Kidney (tissue), 13 donors: ENCODE measurements at regions not wholly inside any gene's neighbourhood (a gene's known extent, or its start where the extent isn't known, plus 50 kb on each side); places are given as distances from the start of the nearest gene placed in this dataset.

Experiments
- DNase-seq, 5 donors: peaks; one replicate each; pipeline ENCODE4 v3.0.0-alpha.2; 2013 to 2020
- FAIRE-seq: peaks from 2 replicates; lab custom pipeline; 2012; peaks lifted over from hg19 to GRCh38; lab: Jason Lieb, UNC
- H3K27ac ChIP-seq, 2 donors: one replicate each; pipeline ENCODE4 v1.7.0; 2013; ENCODE audit warnings: low read depth in 2 of 2, low read length in 2 of 2, inconsistent platforms in 1 of 2
- H3K27me3 ChIP-seq: one replicate; pipeline ENCODE4 v1.7.1; 2013; ENCODE audit warnings: low read length, inconsistent platforms; ENCODE audit not compliant: control insufficient read depth, insufficient read depth
- H3K36me3 ChIP-seq, 3 donors: one replicate each; pipeline versions ENCODE4 v1.7.0 to v1.7.1; 2013; ENCODE audit warnings: low read length in 3 of 3, control low read depth in 1 of 3, inconsistent platforms in 1 of 3; ENCODE audit not compliant: insufficient read depth in 3 of 3, control insufficient read depth in 2 of 3
- H3K4me1 ChIP-seq, 3 donors: one replicate each; pipeline versions ENCODE4 v1.7.0 to v1.7.1; 2013; ENCODE audit warnings: low read length in 3 of 3, inconsistent platforms in 1 of 3, low read depth in 1 of 3; ENCODE audit not compliant: control insufficient read depth in 2 of 3, insufficient read depth in 2 of 3
- H3K4me3 ChIP-seq, 3 donors: one replicate each; pipeline versions ENCODE4 v1.7.0 to v1.8.1; 2013; ENCODE audit warnings: low read length in 3 of 3, control low read depth in 1 of 3, inconsistent platforms in 1 of 3
- H3K9ac ChIP-seq, 3 donors: one replicate each; pipeline versions ENCODE4 v1.7.0 to v1.7.1; 2013; ENCODE audit warnings: low read length in 3 of 3, control low read depth in 1 of 3, inconsistent platforms in 1 of 3
- H3K9me3 ChIP-seq, 3 donors: one replicate each; pipeline versions ENCODE4 v1.7.0 to v1.7.1; 2013; ENCODE audit warnings: low read length in 3 of 3, control low read depth in 1 of 3, inconsistent platforms in 1 of 3; ENCODE audit not compliant: control insufficient read depth in 2 of 3, insufficient read depth in 1 of 3
- CTCF ChIP-seq: IDR thresholded peaks from 3 replicates; pipeline ENCODE4 v1.5.1; 2012; ENCODE audit warnings: mild to moderate bottlenecking, moderate library complexity, borderline replicate concordance; ENCODE audit not compliant: insufficient read depth; ENCODE audit errors: extremely low read depth
- intact Hi-C: fragments of 100-400 bp; cut with DNase I; formaldehyde crosslinking; loops from one replicate; pipeline ENCODE4 v1.11.1; 2022
- donor health status: control.
- donor health status: control.
- donor health status: control.
- donor health status: control.
- donor health status: control.
- donor health status: DM: yes; HTN: yes; CAD: no.
- donor health status: Normal renal cell carcinoma (clear cell type).

- no peak for TF ChIP-seq CTCF
- intact Hi-C loops: no loop called here
- Histone ChIP-seq H3K27me3 (no peaks in the 10 kb centered on the region), H3K36me3 (no peaks in the 10 kb centered on the region), H3K27ac (no peak overlapping the region), H3K4me1 (no peaks in the 10 kb centered on the region), H3K9ac (no peak overlapping the region), H3K9me3 (no peaks in the 10 kb centered on the region), H3K4me3 (no peak overlapping the region)
- FAIRE-seq (no peak), DNase-seq (no peak)
Measured at GRCh38 chr20:24722586-24722985, 226.5 kb upstream of the CST7 start.

DNA sequence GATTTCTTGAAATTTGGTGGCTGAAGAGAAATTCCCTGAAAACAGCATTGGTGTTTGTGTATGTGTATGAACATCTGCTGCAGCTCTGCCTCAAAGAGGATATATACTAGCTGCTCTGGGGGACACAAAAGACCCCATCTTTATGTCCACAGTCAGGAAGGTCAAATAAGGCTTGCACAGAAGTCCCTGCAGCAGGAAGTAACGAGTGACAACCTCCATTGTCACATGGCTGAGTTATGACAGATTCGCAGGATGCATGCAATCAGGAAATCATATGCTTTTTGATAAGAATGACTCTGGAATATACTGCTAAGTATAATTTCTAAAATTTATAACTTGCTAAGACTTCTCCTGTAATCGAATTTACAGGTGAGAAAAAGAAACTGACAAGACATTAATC lies 225.9 kb upstream of the CST7 start:
- Histone ChIP-seq H3K4me3 (no peak overlapping the region), H3K9ac (no peak overlapping the region), H3K9me3 (no peaks in the 10 kb centered on the region), H3K27ac (no peak overlapping the region), H3K36me3 (no peaks in the 10 kb centered on the region), H3K4me1 (no peaks in the 10 kb centered on the region), H3K27me3 (no peaks in the 10 kb centered on the region)
- peak in 1 of 5 donors; percentile 25 for DNase-seq
- FAIRE-seq: no peak
- TF ChIP-seq CTCF: no peak
- intact Hi-C loops: no loop called here

- Histone ChIP-seq H3K9me3 (no peaks in the 10 kb centered on the region), H3K27ac (no peak overlapping the region), H3K4me3 (no peak overlapping the region), H3K27me3 (no peaks in the 10 kb centered on the region), H3K36me3 (no peaks in the 10 kb centered on the region), H3K9ac (no peak overlapping the region), H3K4me1 (no peaks in the 10 kb centered on the region)
- DNase-seq (peak in 1 of 5 donors; percentile 17), FAIRE-seq (no peak)
- TF ChIP-seq CTCF: no peak
- intact Hi-C loops: no loop called here
Measured at GRCh38 chr20:24723647-24724352, 225.3 kb upstream of the CST7 start.
